ENCODE measurements at regions not wholly inside any gene's neighbourhood (a gene's known extent, or its start where the extent isn't known, plus 50 kb on each side); places are given as distances from the start of the nearest gene placed in this dataset.
A peak's percentile ranks its signal among the peaks of the same experiment; 100 is the strongest.

DNA sequence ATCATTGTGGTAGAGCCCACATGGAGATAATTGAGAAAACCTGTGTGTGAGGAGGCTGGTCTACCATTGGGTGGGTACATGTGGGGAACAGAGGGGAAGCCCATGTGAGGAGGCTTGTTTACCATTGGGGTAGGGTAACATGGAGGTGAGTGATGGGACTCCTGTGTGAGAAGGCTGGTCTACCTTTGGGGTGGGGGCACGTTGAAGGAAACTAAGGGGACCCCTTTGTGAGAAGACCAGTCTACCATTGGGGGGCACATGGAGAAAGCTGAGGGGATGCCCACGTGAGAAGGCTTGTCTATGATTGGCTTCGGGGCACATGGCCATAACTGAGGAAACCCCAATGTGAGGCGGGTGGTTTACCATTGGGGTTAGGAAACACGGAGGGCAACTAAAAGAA, 158.5 kb downstream of the FBLN2 start:
- H3K36me3 ChIP-seq = no peaks in the 10 kb centered on the region
- intact Hi-C loops (cut with DNase I) = no loop called here
- no peak for ATAC-seq

DNA sequence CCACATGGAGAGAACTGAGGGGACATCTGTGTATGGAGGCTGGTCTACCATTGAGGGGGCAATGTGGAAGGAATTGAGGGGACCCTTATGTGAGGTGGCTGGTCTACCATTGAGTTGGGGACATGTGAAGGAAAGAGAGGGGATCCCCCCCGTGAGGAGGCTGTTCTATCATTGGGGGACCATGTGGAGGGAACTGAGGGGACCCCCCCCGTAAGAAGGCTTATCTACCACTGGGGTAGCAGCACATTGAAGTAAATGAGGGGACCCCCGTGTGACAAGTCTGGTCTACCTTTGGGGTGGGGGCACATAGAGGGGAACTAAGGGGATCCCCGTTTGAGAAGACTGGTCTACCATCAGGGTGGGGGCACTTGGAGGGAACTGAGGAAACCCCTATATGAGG, 158.0 kb downstream of the FBLN2 start:
- Histone ChIP-seq H3K4me3 (no peak overlapping the region), H3K4me1 (no peaks in the 10 kb centered on the region), H3K27ac (no peak overlapping the region), H3K36me3 (no peaks in the 10 kb centered on the region), H3K27me3 (no peaks in the 10 kb centered on the region), H3K9me3 (peaks cover 0 to 2% of the 10 kb centered on the region in 2 donors)
- intact Hi-C loops (cut with DNase I) = no loop called here
- no peak for DNase-seq
- TF ChIP-seq, protein P1, sequence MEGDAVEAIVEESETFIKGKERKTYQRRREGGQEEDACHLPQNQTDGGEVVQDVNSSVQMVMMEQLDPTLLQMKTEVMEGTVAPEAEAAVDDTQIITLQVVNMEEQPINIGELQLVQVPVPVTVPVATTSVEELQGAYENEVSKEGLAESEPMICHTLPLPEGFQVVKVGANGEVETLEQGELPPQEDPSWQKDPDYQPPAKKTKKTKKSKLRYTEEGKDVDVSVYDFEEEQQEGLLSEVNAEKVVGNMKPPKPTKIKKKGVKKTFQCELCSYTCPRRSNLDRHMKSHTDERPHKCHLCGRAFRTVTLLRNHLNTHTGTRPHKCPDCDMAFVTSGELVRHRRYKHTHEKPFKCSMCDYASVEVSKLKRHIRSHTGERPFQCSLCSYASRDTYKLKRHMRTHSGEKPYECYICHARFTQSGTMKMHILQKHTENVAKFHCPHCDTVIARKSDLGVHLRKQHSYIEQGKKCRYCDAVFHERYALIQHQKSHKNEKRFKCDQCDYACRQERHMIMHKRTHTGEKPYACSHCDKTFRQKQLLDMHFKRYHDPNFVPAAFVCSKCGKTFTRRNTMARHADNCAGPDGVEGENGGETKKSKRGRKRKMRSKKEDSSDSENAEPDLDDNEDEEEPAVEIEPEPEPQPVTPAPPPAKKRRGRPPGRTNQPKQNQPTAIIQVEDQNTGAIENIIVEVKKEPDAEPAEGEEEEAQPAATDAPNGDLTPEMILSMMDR (IDR thresholded peaks at IDR 0.05) = no peak
- ATAC-seq = no peak

More for the DNA sequence above, 158.5 kb downstream of the FBLN2 start:
- no peaks in the 10 kb centered on the region for H3K4me1 ChIP-seq
- no peak overlapping the region for H3K27ac ChIP-seq
- H3K9me3 ChIP-seq = peaks cover 0 to 2% of the 10 kb centered on the region in 2 donors
- TF ChIP-seq, protein P1 (IDR thresholded peaks at IDR 0.05) = no peak
- H3K4me3 ChIP-seq = no peak overlapping the region
- peak in 1 of 4 donors; percentile 13 for DNase-seq
- H3K27me3 ChIP-seq = no peaks in the 10 kb centered on the region

DNA sequence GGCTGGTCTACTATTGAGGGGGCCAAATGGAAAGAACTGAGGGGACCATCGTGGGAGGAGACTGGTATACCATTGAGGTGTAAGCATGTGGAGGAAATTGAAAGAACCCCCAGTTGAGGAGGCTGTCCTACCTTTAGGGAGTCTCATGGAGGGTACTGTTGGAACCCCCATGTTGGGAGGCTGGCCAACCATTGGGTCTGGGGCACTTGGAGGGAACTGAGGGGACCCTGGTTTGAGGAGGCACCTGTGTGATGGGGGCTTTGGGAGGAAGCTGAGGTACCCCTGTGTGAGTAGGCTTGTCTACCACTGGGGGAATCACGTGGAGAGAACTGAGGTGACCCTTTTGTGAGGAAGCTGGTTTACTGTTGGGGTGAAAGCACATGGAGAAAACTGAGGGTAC, 157.5 kb downstream of the FBLN2 start:
- H3K36me3 ChIP-seq = no peaks in the 10 kb centered on the region
- no peaks in the 10 kb centered on the region for H3K4me1 ChIP-seq
- no peak overlapping the region for H3K27ac ChIP-seq
- H3K4me3 ChIP-seq = no peak overlapping the region
- DNase-seq (peak in 1 of 4 donors; percentile 10), ATAC-seq (no peak)
- intact Hi-C loops (cut with DNase I) = no loop called here
- TF ChIP-seq, protein P1 (IDR thresholded peaks at IDR 0.05) = no peak
- peaks cover 0 to 2% of the 10 kb centered on the region in 2 donors for H3K9me3 ChIP-seq
- H3K27me3 ChIP-seq = no peaks in the 10 kb centered on the region

DNA sequence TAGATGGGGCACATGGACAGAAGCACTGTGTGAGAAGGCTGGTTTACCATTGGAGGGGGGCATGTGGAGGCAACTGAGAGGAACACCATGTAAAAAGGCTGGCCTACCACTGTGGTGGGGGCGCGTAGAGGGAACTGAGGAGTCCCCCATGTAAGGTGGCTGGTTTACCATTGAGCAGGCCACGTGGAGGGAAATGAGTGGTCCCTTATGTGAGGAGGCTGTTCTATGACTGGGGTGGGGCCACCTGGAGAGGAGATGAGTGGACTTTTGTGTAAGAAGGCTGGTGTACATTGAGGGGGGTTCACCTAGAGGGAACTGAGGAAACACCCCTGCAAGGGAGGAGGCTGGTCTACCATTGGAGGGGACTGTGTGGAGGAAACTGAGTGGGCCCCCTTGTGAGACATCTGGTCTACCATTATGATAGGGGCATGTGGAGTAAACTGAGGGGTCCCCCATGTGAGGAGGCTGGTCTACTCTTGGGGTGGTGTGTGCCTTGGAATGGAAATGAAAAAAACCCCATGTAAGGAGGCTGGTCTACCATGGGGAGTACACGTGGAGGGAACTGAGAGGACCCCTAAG, 156.9 kb downstream of the FBLN2 start:
- Histone ChIP-seq H3K27me3 (no peaks in the 10 kb centered on the region), H3K9me3 (peaks cover 0 to 2% of the 10 kb centered on the region in 2 donors), H3K4me1 (no peaks in the 10 kb centered on the region), H3K4me3 (no peak overlapping the region), H3K27ac (no peak overlapping the region), H3K36me3 (no peaks in the 10 kb centered on the region)
- TF ChIP-seq, protein P1 (IDR thresholded peaks at IDR 0.05) = no peak
- ATAC-seq (no peak), DNase-seq (peak in 1 of 4 donors; percentile 4)
- intact Hi-C loops (cut with DNase I) = no loop called here

DNA sequence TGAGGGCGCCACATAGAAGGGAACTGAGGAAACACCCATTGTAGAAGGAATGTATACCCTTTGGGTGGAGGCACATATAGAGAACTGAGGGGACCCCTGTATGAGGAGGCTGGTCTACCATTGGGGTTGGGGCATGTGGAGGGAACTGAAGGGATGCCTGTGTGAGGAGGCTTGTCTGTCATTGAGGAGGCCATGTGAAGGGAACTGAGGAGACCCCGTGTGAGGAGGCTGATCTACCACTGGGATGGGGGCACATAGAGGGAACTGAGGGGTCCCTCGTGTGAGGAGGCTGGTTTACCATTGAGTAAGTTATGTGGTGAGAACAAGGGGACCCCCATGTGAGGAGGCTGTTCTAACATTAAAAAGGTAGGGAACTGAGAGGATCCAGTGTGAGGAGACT, 156.1 kb downstream of the FBLN2 start:
- Histone ChIP-seq H3K9me3 (peaks cover 0 to 2% of the 10 kb centered on the region in 2 donors), H3K4me1 (no peaks in the 10 kb centered on the region), H3K27me3 (no peaks in the 10 kb centered on the region), H3K27ac (no peak overlapping the region), H3K4me3 (no peak overlapping the region), H3K36me3 (no peaks in the 10 kb centered on the region)
- TF ChIP-seq, protein P1 (IDR thresholded peaks at IDR 0.05) = no peak
- intact Hi-C loops (cut with DNase I) = no loop called here
- peak in 1 of 4 donors; percentile 4 for DNase-seq
- ATAC-seq = no peak
